Heart right ventricle (tissue), 16 donors: ENCODE measurements at regions not wholly inside any gene's neighbourhood (a gene's known extent, or its start where the extent isn't known, plus 50 kb on each side); places are given as distances from the start of the nearest gene placed in this dataset.

Source experiments
- ATAC-seq, 8 donors: fragments of 200-7000 bp; cut with Tn5 transposase; one replicate each; pipeline ENCODE4 v1.9.1; 2020; ENCODE audit warnings: mild to moderate bottlenecking in 8 of 8, moderate library complexity in 8 of 8, moderate number of reproducible peaks in 1 of 8
- DNase-seq, 2 donors: peaks; one replicate each; pipeline ENCODE4 v3.0.0-alpha.2; 2020
- H3K27ac ChIP-seq, 10 donors: fragments of 200-600 bp; sonication (generic) in 2 of 10; one replicate each; pipeline versions ENCODE4 v1.5.0 to v1.8.0; 2020 to 2022; ENCODE audit warnings: mild to moderate bottlenecking in 3 of 10
- H3K27me3 ChIP-seq, 7 donors: fragments of 200-600 bp; one replicate each; pipeline ENCODE4 v1.8.0; 2021 to 2022; ENCODE audit warnings: mild to moderate bottlenecking in 2 of 7
- H3K36me3 ChIP-seq, 9 donors: fragments of 200-600 bp; sonication (generic) in 1 of 9; one replicate each; pipeline versions ENCODE4 v1.5.0 to v1.8.0; 2020 to 2022; ENCODE audit warnings: mild to moderate bottlenecking in 2 of 9
- H3K4me1 ChIP-seq, 9 donors: fragments of 200-600 bp; sonication (generic) in 1 of 9; one replicate each; pipeline versions ENCODE4 v1.5.0 to v1.8.0; 2020 to 2022; ENCODE audit warnings: mild to moderate bottlenecking in 4 of 9
- H3K4me3 ChIP-seq, 10 donors: fragments of 200-600 bp; sonication (generic) in 2 of 10; one replicate each; pipeline versions ENCODE4 v1.5.0 to v1.8.0; 2020 to 2022; ENCODE audit warnings: mild to moderate bottlenecking in 7 of 10, moderate library complexity in 2 of 10
- H3K9me3 ChIP-seq, 11 donors: fragments of 200-600 bp in 10 of 11; sonication (generic) in 2 of 11; one replicate each; pipeline versions ENCODE4 v1.5.0 to v1.8.0; 2013 to 2022; ENCODE audit warnings: mild to moderate bottlenecking in 2 of 11, control low read depth in 1 of 11, moderate library complexity in 1 of 11
- CTCF ChIP-seq, 9 donors: fragments of 200-600 bp; sonication (generic) in 2 of 9; IDR thresholded peaks; one replicate each; pipeline versions ENCODE4 v1.5.0 to v1.8.0; 2021 to 2022; ENCODE audit warnings: antibody characterized with exemption in 9 of 9, mild to moderate bottlenecking in 5 of 9, moderate library complexity in 1 of 9
- WGBS, 2 donors: extraction: QIAGEN DNeasy Blood & Tissue Kit; methylation state at CpG; one replicate each; pipeline ENCODE4 v1.1.7; 2013; ENCODE audit warnings: inconsistent platforms in 1 of 2; 5-methylcytosine and 5-hydroxymethylcytosine counted together
- intact Hi-C, 10 donors: fragments of 100-400 bp; cut with DNase I; formaldehyde crosslinking; loops; one replicate each; pipeline versions ENCODE4 v1.11.1 to v1.14.2; 2022
- donor health status: Arrhythmogenic right ventricular cardiomyopathy.
- donor health status: ischemic (EF 13 %, LVEDD 7.1; RV severe dilation, severe dysfunction).
- donor health status: healthy with polysubstance abuse.
- donor health status: DM: no; HTN: yes; CAD: no.
- donor health status: DM: no; HTN: no; CAD: no.
- donor health status: ischemic (EF 25% LVEDD 6.9; RV normal size, moderate dysfunction).
- donor health status: ischemic (EF 25% LVEDD 5.7; RV mildly dilated, moderate dysfunction).
- donor health status: healthy.
- donor health status: DM: yes; HTN: yes; CAD: no.
- donor health status: Ischemic cardiomyopathy.
- donor health status: ischemic (EF 35%, LVEDD 5.7; RV mildly dilated, moderate dysfunction).
- donor health status: nonischemic (EF 11% LVEDD 7.7; RV severe dilation, severe dysfunction).
- donor health status: DM: yes; HTN: yes; CAD: no.
- donor health status: PGD.
- donor health status: ischemic (EF 29% LVEDD 5.4; RV normal size, mild dysfunction).
- donor health status: nonischemic (EF 23%, LVEDD 6.1; RV moderate dilation, normal function).

GRCh38 chr2:83908750-83909149 lies 550.3 kb downstream of the SUCLG1 start:
- intact Hi-C loops: no loop called here
- Histone ChIP-seq H3K36me3 (no peaks in the 10 kb centered on the region), H3K27ac (no peak overlapping the region), H3K27me3 (no peaks in the 10 kb centered on the region), H3K4me3 (no peak overlapping the region), H3K4me1 (no peaks in the 10 kb centered on the region), H3K9me3 (peaks cover 0 to 14% (median 4%) of the 10 kb centered on the region in 11 donors)
- TF ChIP-seq CTCF (IDR thresholded peaks at IDR 0.05): no peak
- DNase-seq: no peak
- no peak for ATAC-seq

- no peaks in the 10 kb centered on the region for H3K27me3 ChIP-seq
- DNase-seq: no peak
- H3K36me3 ChIP-seq: no peaks in the 10 kb centered on the region
- no peak for TF ChIP-seq CTCF (IDR thresholded peaks at IDR 0.05)
- intact Hi-C loops: no loop called here
- no peak overlapping the region for H3K4me3 ChIP-seq
- no peak for ATAC-seq
- H3K27ac ChIP-seq: no peak overlapping the region
- WGBS, 2 donors: 67 to 76% methylated on average over 3 of the region's 3 CpGs
- H3K4me1 ChIP-seq: no peaks in the 10 kb centered on the region
- H3K9me3 ChIP-seq: no peaks in the 10 kb centered on the region
Measured at GRCh38 chr2:83901317-83901716, 557.8 kb downstream of the SUCLG1 start.

GRCh38 chr2:83900862-83901261 lies 558.2 kb downstream of the SUCLG1 start:
- H3K4me1 ChIP-seq: no peaks in the 10 kb centered on the region
- H3K27me3 ChIP-seq: no peaks in the 10 kb centered on the region
- intact Hi-C loops: no loop called here
- no peak for TF ChIP-seq CTCF (IDR thresholded peaks at IDR 0.05)
- H3K9me3 ChIP-seq: no peaks in the 10 kb centered on the region
- H3K36me3 ChIP-seq: no peaks in the 10 kb centered on the region
- no peak for DNase-seq
- H3K4me3 ChIP-seq: no peak overlapping the region
- 61 to 68% methylated on average over 1 of the region's 1 CpG for WGBS, 2 donors
- ATAC-seq: no peak
- H3K27ac ChIP-seq: no peak overlapping the region

GRCh38 chr2:83899271-83899670 lies 559.8 kb downstream of the SUCLG1 start:
- no peaks in the 10 kb centered on the region for H3K9me3 ChIP-seq
- no peak overlapping the region for H3K4me3 ChIP-seq
- no peaks in the 10 kb centered on the region for H3K36me3 ChIP-seq
- no peaks in the 10 kb centered on the region for H3K4me1 ChIP-seq
- DNase-seq (no peak), ATAC-seq (no peak)
- no peak overlapping the region for H3K27ac ChIP-seq
- intact Hi-C loops: no loop called here
- WGBS, 2 donors: 92 to 96% methylated on average over 1 of the region's 1 CpG
- no peaks in the 10 kb centered on the region for H3K27me3 ChIP-seq
- no peak for TF ChIP-seq CTCF (IDR thresholded peaks at IDR 0.05)

- no peak for TF ChIP-seq CTCF (IDR thresholded peaks at IDR 0.05)
- Histone ChIP-seq H3K27ac (no peak overlapping the region), H3K4me1 (no peaks in the 10 kb centered on the region), H3K9me3 (no peaks in the 10 kb centered on the region), H3K36me3 (no peaks in the 10 kb centered on the region), H3K4me3 (no peak overlapping the region), H3K27me3 (no peaks in the 10 kb centered on the region)
- no peak for DNase-seq
- 91 to 92% methylated on average over 3 of the region's 3 CpGs for WGBS, 2 donors
- ATAC-seq: no peak
- intact Hi-C loops: no loop called here
Measured at GRCh38 chr2:83894976-83895375, 564.1 kb downstream of the SUCLG1 start.
